Activated CD8-positive, alpha-beta memory T cell treated with anti-CD3 and anti-CD28 coated beads for 24 hours (primary cell): ENCODE measurements at regions not wholly inside any gene's neighbourhood (a gene's known extent, or its start where the extent isn't known, plus 50 kb on each side); places are given as distances from the start of the nearest gene placed in this dataset.

Experiments used
- DNase-seq: peaks from one replicate; pipeline ENCODE4 v3.0.0-alpha.2; 2020

- no peak for DNase-seq
Measured at GRCh38 chr6:48212501-48212900, 101.5 kb upstream of the PTCHD4 start.

GRCh38 chr6:48206091-48206490 lies 95.1 kb upstream of the PTCHD4 start:
- DNase-seq, result no peak

GRCh38 chr6:48200869-48201390 lies 89.9 kb upstream of the PTCHD4 start:
- no peak for DNase-seq

GRCh38 chr6:48199499-48199898 lies 88.5 kb upstream of the PTCHD4 start:
- no peak for DNase-seq

GRCh38 chr6:48197941-48198340 lies 86.9 kb upstream of the PTCHD4 start:
- no peak for DNase-seq

GRCh38 chr6:48194596-48195295 lies 83.7 kb upstream of the PTCHD4 start:
- DNase-seq, result no peak

- DNase-seq, result no peak
Measured at GRCh38 chr6:48188158-48188557, 77.2 kb upstream of the PTCHD4 start.

GRCh38 chr6:48186746-48187145 lies 75.7 kb upstream of the PTCHD4 start:
- no peak for DNase-seq

- DNase-seq, result no peak
Measured at GRCh38 chr6:48184648-48185047, 73.7 kb upstream of the PTCHD4 start.

GRCh38 chr6:48183811-48184605 lies 73.0 kb upstream of the PTCHD4 start:
- no peak for DNase-seq

- no peak for DNase-seq
Measured at GRCh38 chr6:48183178-48183577, 72.2 kb upstream of the PTCHD4 start.

GRCh38 chr6:48178700-48179099 lies 67.7 kb upstream of the PTCHD4 start:
- no peak for DNase-seq

GRCh38 chr6:48177786-48178185 lies 66.8 kb upstream of the PTCHD4 start:
- no peak for DNase-seq

GRCh38 chr6:48176645-48177308 lies 65.8 kb upstream of the PTCHD4 start:
- no peak for DNase-seq

- DNase-seq, result no peak
Measured at GRCh38 chr6:48169635-48170034, 58.6 kb upstream of the PTCHD4 start.
